Muscle layer of colon (tissue), 2 donors: ENCODE measurements at regions not wholly inside any gene's neighbourhood (a gene's known extent, or its start where the extent isn't known, plus 50 kb on each side); places are given as distances from the start of the nearest gene placed in this dataset.

ENCODE experiments used
- H3K27ac ChIP-seq: one replicate; pipeline ENCODE4 v1.7.0; 2013; ENCODE audit warnings: low read depth, mild to moderate bottlenecking, low read length, moderate library complexity
- H3K27me3 ChIP-seq, 2 donors: one replicate each; pipeline ENCODE4 v1.7.0; 2013; ENCODE audit warnings: low read length in 2 of 2, mild to moderate bottlenecking in 2 of 2; ENCODE audit not compliant: insufficient read depth in 2 of 2, control insufficient read depth in 1 of 2
- H3K36me3 ChIP-seq: one replicate; pipeline ENCODE4 v1.7.0; 2013; ENCODE audit warnings: mild to moderate bottlenecking, low read length; ENCODE audit not compliant: insufficient read depth
- H3K4me1 ChIP-seq: one replicate; pipeline ENCODE4 v1.7.0; 2013; ENCODE audit warnings: mild to moderate bottlenecking, low read length; ENCODE audit not compliant: insufficient read depth
- H3K4me3 ChIP-seq, 2 donors: one replicate each; pipeline ENCODE4 v1.7.0; 2013; ENCODE audit warnings: low read length in 2 of 2, low read depth in 1 of 2, mild to moderate bottlenecking in 1 of 2, moderate library complexity in 1 of 2
- H3K9ac ChIP-seq: one replicate; pipeline ENCODE4 v1.7.0; 2013; ENCODE audit warnings: low read length
- H3K9me3 ChIP-seq: one replicate; pipeline ENCODE4 v1.7.0; 2013; ENCODE audit warnings: mild to moderate bottlenecking, low read length
- donor health status: abdominal sarcoma.
- donor health status: Adenocarcinoma of cecum.

DNA sequence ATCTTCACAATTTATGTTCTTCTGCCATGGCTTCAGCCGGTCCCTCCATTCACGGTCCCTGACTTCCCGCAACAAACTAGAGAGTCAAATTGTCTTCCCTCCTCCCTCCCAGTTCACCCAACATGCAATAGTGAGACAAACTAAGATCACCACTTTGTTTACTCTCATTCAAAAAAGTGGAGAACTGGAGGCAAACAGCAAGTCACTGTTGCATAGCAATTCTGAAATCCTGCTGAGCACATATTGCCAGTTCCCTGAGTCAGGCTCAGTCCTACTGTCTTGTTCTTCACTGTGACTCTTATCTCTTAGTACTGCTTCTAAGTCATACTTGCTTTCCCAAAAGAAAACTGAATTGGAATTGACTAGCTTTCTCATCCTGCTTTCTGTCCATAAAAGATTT is 287.2 kb upstream of the SASH1 start:
- Histone ChIP-seq H3K9ac (no peak overlapping the region), H3K36me3 (no peaks in the 10 kb centered on the region), H3K27me3 (no peaks in the 10 kb centered on the region), H3K4me3 (no peak overlapping the region), H3K27ac (no peak overlapping the region), H3K4me1 (no peaks in the 10 kb centered on the region), H3K9me3 (no peaks in the 10 kb centered on the region)

DNA sequence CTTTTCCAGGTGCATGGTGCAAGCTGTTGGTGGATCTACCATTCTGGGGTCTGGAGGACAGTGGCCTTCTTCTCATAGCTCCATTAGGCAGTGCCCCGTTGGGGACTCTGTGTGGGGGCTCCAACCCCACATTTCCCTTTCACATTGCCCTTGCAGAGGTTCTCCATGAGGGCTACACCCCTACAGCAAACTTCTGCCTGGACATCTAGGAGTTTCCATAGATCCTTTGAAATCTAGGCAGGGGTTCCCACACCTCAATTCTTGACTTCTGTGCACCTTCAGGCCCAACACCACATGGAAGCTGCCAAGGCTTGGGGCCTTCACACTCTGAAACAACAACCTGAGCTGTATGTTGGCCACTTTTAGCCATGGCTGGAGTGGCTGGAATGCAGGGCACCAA is 282.8 kb upstream of the SASH1 start:
- Histone ChIP-seq H3K9ac (no peak overlapping the region), H3K4me1 (no peaks in the 10 kb centered on the region), H3K27ac (no peak overlapping the region), H3K9me3 (no peaks in the 10 kb centered on the region), H3K36me3 (no peaks in the 10 kb centered on the region), H3K27me3 (no peaks in the 10 kb centered on the region), H3K4me3 (no peak overlapping the region)

DNA sequence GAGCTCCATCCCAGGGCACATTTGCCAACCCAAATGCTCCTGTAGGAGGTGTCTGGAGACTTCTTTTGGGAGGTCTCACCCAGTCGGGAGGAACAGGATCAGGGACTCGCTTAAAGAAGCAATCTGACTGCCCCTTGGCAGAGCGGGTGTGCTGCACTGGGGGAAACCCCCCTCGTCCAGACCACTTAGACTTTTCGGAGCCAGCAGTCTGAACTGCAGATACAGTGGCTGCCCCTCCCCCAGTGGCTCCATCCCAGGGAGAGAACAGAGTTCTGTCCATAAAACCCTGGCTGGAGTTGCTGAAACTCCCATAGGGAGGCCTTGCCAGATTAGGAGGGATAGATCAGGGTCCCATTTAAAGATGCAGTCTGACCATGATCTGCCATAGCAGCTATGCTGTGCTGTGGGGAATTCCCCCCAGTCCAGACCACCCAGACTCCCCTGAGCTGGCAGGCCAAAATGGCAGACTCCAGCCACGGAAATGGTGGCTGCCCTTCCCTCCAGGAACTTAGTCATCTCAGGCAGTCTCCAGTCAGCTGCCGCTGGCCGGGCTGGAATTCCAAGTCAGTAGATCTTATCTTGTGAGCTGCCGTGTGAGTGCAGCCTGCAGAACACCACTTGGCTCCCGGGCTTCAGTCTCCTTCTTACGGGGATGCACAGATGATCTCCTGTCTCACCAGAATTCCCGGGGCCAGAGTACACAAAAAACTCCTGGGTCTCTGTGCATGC is 278.1 kb upstream of the SASH1 start:
- H3K27me3 ChIP-seq: no peaks in the 10 kb centered on the region
- H3K27ac ChIP-seq: no peak overlapping the region
- no peak overlapping the region for H3K4me3 ChIP-seq
- no peaks in the 10 kb centered on the region for H3K36me3 ChIP-seq
- no peaks in the 10 kb centered on the region for H3K9me3 ChIP-seq
- no peaks in the 10 kb centered on the region for H3K4me1 ChIP-seq
- no peak overlapping the region for H3K9ac ChIP-seq

DNA sequence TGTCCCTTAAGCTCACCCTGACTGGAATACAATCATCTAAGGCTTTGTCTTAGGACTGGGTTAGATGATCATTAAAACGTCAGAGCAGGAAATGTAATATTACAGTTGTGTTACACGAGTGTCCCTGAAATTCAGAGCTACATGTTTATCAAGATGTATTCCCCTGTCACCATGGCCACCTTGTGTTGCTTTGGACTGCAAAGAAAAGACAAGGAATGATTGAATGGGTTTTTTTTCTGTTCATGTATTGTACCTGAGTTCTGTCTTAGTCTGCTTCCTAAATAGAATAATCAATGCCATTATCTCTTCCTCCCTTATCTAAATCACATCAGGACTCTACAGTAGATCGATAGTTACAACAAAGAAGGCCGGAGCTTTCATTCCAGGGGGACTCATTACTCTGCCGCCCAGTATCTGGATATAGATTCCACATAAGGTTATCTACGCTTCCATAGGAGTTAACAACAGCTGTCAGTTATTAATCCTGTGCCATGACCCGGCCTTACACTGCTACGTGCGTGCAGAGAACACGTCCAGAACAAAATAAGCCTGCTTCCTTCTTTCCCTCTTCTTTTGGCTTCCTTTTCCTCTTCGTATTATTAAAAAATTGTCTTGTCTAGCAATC is 274.1 kb upstream of the SASH1 start:
- no peaks in the 10 kb centered on the region for H3K4me1 ChIP-seq
- no peak overlapping the region for H3K4me3 ChIP-seq
- H3K36me3 ChIP-seq: no peaks in the 10 kb centered on the region
- no peaks in the 10 kb centered on the region for H3K9me3 ChIP-seq
- H3K27me3 ChIP-seq: no peaks in the 10 kb centered on the region
- H3K9ac ChIP-seq: no peak overlapping the region
- H3K27ac ChIP-seq: no peak overlapping the region

DNA sequence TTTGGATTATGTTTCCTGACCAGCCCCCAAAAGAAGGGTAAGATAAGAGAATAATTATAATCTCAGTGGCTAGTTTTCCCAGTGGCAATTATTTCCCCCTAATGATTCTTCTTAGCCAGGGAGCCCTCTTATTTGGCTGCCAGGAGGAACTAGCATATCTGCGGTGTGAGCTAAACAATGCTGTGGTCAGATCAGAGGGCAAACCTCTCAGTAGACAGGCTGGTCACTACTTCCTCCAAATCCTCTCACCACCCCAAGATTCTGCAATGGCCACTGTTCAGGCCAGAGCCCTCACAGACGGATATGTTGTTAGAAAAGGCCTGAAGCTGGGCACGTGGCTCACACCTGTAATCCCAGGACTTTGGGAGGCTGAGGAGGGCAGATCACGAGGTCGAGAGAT is 273.4 kb upstream of the SASH1 start:
- Histone ChIP-seq H3K27ac (no peak overlapping the region), H3K4me3 (no peak overlapping the region), H3K36me3 (no peaks in the 10 kb centered on the region), H3K4me1 (no peaks in the 10 kb centered on the region), H3K9me3 (no peaks in the 10 kb centered on the region), H3K9ac (no peak overlapping the region), H3K27me3 (no peaks in the 10 kb centered on the region)

DNA sequence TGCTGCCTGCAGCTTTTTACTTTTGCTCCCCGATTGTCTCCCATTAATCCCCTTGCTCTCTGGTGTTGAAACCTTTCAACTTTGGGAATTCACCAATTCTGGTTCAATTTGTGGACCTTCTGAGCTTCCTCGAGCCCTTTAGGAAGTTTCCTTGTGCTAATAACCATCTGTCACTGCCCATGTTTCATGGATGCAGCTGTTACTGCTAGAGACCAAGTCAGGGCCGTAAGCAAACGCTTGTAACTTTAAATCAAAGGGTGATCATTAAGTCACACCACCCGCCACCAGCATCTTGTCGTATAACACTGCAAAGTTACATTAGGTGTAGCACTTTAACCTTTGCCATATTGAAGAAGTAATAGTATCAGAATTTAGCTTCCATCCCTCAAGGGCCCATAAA is 268.3 kb upstream of the SASH1 start:
- Histone ChIP-seq H3K27ac (no peak overlapping the region), H3K4me1 (no peaks in the 10 kb centered on the region), H3K9ac (no peak overlapping the region), H3K27me3 (no peaks in the 10 kb centered on the region), H3K36me3 (no peaks in the 10 kb centered on the region), H3K9me3 (no peaks in the 10 kb centered on the region), H3K4me3 (no peak overlapping the region)

DNA sequence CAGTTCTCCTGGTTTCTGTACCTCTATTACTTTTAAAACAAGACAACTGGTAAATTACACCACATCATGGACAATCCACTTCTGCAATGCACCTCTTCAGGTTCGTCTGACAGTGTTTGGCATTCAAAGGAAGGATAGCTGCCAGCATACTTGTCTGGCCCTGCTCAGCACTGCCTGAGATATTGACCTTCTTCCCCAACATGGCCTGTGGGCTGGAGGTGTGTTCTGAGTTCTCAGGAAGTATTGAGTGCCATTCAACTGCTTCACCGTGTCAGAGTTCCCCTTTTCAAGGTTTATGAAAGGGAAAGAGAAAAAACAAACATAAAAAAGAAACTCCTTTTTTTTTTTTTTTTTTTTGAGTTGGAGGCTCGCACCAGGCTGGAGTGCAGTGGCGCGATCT is 267.9 kb upstream of the SASH1 start:
- Histone ChIP-seq H3K9ac (no peak overlapping the region), H3K4me3 (no peak overlapping the region), H3K4me1 (no peaks in the 10 kb centered on the region), H3K27ac (no peak overlapping the region), H3K27me3 (no peaks in the 10 kb centered on the region), H3K9me3 (no peaks in the 10 kb centered on the region), H3K36me3 (no peaks in the 10 kb centered on the region)

DNA sequence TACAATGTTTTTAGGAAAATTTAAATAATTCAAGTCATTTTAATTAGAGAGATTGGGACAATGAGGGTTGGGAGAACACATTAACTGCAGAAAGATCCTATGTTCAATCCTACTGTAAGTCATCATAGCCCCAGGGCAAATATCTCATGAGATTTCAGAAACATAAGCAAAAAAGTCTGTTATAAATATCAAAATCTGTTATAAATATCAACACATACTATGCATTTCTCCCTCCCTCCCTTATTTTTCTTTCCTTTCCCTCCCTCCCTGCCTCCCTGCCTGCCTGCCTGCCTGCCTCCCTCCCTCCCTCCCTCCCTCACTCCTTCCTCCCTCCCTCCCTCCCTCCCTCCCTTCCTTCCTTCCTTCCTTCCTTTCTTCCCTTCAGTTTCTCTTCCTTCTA is 267.3 kb upstream of the SASH1 start:
- Histone ChIP-seq H3K27ac (no peak overlapping the region), H3K9ac (no peak overlapping the region), H3K9me3 (no peaks in the 10 kb centered on the region), H3K36me3 (no peaks in the 10 kb centered on the region), H3K27me3 (no peaks in the 10 kb centered on the region), H3K4me1 (no peaks in the 10 kb centered on the region), H3K4me3 (no peak overlapping the region)

DNA sequence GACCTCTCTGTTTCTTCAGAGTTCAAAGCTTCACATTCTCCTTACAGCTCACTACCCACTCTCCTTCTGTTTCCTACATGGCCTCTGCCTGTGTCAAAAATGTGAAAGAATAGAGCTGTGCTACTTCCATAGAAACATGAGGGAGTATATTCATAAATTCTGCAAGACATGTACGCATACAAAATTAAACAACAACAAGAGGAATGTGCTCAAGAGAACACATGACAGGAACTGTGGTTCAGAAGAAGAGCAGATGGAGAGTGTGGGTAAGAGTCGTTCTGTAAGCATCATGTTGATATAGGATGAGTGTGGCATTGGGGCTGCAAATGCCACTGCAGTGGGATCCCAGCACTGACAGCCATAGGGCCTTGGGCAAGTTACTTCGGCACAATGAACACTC is 266.6 kb upstream of the SASH1 start:
- Histone ChIP-seq H3K4me3 (no peak overlapping the region), H3K36me3 (no peaks in the 10 kb centered on the region), H3K27ac (no peak overlapping the region), H3K9me3 (no peaks in the 10 kb centered on the region), H3K9ac (no peak overlapping the region), H3K4me1 (no peaks in the 10 kb centered on the region), H3K27me3 (no peaks in the 10 kb centered on the region)

DNA sequence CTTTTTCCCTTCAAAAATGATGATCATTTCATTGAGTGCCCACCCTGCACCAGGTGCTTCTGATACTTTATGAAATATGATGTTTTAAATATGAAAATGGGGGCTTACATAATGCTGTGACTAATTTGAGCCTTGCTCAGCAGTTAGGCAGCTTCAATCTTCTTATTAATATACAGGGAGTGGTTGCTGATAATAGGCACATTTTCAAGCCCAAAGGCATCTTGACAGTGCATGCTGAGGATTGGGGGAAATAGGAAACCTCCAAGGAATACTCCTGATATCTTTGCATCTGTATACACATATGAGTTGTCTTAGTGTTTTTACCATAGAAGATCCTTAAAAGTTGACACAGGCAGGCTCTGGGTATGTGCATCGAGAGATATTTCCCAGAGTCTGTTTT is 262.3 kb upstream of the SASH1 start:
- Histone ChIP-seq H3K4me3 (no peak overlapping the region), H3K27me3 (no peaks in the 10 kb centered on the region), H3K36me3 (no peaks in the 10 kb centered on the region), H3K9me3 (no peaks in the 10 kb centered on the region), H3K4me1 (no peaks in the 10 kb centered on the region), H3K27ac (no peak overlapping the region), H3K9ac (no peak overlapping the region)

DNA sequence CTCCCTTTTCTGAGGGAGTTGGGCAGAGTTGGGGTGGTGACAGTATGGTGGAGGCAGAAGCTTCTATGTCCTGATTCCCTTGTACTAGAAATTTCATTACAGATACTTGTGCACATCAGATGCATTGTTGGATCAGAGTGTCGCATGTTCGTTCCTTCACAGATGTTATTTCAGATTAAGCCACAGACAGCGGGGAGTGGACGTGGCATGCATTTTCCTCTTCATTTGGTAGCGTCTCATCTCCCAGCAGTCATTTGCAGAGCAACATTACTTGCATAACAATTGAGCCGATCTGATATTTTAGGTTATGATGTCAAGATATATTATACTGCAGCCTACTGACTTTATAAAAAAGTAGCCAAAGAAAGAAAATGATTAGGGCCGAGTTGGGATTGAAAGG is 261.6 kb upstream of the SASH1 start:
- Histone ChIP-seq H3K36me3 (no peaks in the 10 kb centered on the region), H3K4me1 (no peaks in the 10 kb centered on the region), H3K9ac (no peak overlapping the region), H3K27me3 (no peaks in the 10 kb centered on the region), H3K9me3 (no peaks in the 10 kb centered on the region), H3K27ac (no peak overlapping the region), H3K4me3 (no peak overlapping the region)

DNA sequence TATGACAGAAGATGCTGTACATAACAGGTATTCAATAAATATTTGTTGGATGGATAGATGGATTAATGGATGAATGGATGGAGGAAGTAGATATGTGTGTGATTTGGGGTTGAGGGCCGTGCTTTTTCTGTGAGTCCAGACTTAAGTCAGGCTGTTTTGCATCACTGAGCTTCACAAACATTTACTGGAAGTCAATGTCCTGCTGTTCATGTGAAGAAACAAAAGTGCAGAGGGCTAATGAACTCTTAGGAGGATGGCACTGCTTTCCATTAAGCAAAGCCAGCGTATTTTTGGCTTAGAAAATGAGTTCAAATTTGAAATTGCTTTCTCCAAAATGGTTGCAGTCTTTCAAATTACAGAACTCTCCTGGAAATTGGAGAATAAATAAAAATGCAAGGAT is 260.6 kb upstream of the SASH1 start:
- Histone ChIP-seq H3K36me3 (no peaks in the 10 kb centered on the region), H3K4me3 (no peak overlapping the region), H3K27ac (no peak overlapping the region), H3K4me1 (no peaks in the 10 kb centered on the region), H3K9me3 (no peaks in the 10 kb centered on the region), H3K9ac (no peak overlapping the region), H3K27me3 (no peaks in the 10 kb centered on the region)
